Neural cell (in vitro differentiated cells): ENCODE measurements at regions not wholly inside any gene's neighbourhood (a gene's known extent, or its start where the extent isn't known, plus 50 kb on each side); places are given as distances from the start of the nearest gene placed in this dataset.
A peak's percentile ranks its signal among the peaks of the same experiment; 100 is the strongest.

Source experiments
- H2AFZ ChIP-seq: fragments of 200-600, 300-800 bp; sonication (generic), shearing (Covaris generic); 2 replicates; pipeline ENCODE4 v1.6.0; 2014; ENCODE audit warnings: low read depth, mild to moderate bottlenecking, antibody characterized with exemption, low read length, moderate library complexity
- H3F3A ChIP-seq: fragments of 200-600 bp; shearing (Covaris generic); 2 replicates; pipeline ENCODE4 v1.6.1; 2016; ENCODE audit warnings: mild to moderate bottlenecking, moderate library complexity, mixed read lengths, antibody characterized with exemption, low read length; ENCODE audit not compliant: insufficient read depth, poor library complexity, severe bottlenecking
- H3K27ac ChIP-seq: fragments of 200-600, 300-800 bp; sonication (generic), shearing (Covaris generic); 2 replicates; pipeline ENCODE4 v1.5.1; 2014; ENCODE audit warnings: mild to moderate bottlenecking, low read length, moderate library complexity
- H3K27me3 ChIP-seq: fragments of 300-800, 200-600 bp; sonication (generic), shearing (Covaris generic); 2 replicates; pipeline ENCODE4 v1.6.0; 2014; ENCODE audit warnings: mild to moderate bottlenecking, low read depth, low read length, moderate library complexity; ENCODE audit not compliant: insufficient read depth
- H3K36me3 ChIP-seq: fragments of 300-800, 200-600 bp; sonication (generic), shearing (Covaris generic); 2 replicates; pipeline ENCODE4 v1.5.1; 2014; ENCODE audit warnings: mild to moderate bottlenecking, antibody characterized with exemption, low read length, moderate library complexity; ENCODE audit not compliant: insufficient read depth
- H3K4me2 ChIP-seq: fragments of 300-800, 200-600 bp; sonication (generic), shearing (Covaris generic); 2 replicates; pipeline ENCODE4 v1.6.0; 2014; ENCODE audit warnings: mild to moderate bottlenecking, low read length
- H3K4me3 ChIP-seq: fragments of 300-800, 200-600 bp; sonication (generic), shearing (Covaris generic); 2 replicates; pipeline ENCODE4 v1.5.1; 2014; ENCODE audit warnings: mild to moderate bottlenecking, low read length, moderate library complexity
- H3K79me2 ChIP-seq: fragments of 200-600 bp; shearing (Covaris generic); replicated peaks from 2 replicates; pipeline ENCODE4 v1.6.0; 2014; ENCODE audit warnings: mild to moderate bottlenecking, low read length, moderate library complexity; ENCODE audit not compliant: insufficient read depth
- H3K9ac ChIP-seq: fragments of 300-800, 200-600 bp; sonication (generic), shearing (Covaris generic); 2 replicates; pipeline ENCODE4 v1.6.1; 2016; ENCODE audit warnings: mild to moderate bottlenecking, low read length, mixed read lengths
- H3K9me2 ChIP-seq: fragments of 200-600 bp; shearing (Covaris generic); 2 replicates; pipeline ENCODE4 v1.6.1; 2016; ENCODE audit warnings: mild to moderate bottlenecking, low read length, mixed read lengths; ENCODE audit not compliant: insufficient read depth
- H3K9me3 ChIP-seq: fragments of 200-600, 300-800 bp; sonication (generic), shearing (Covaris generic); 2 replicates; pipeline ENCODE4 v1.6.1; 2016; ENCODE audit warnings: mild to moderate bottlenecking, mixed run types, low read length, moderate library complexity, mixed read lengths
- H4K20me1 ChIP-seq: fragments of 200-600 bp; shearing (Covaris generic); 2 replicates; pipeline ENCODE4 v1.6.1; 2016; ENCODE audit warnings: mild to moderate bottlenecking, mixed run types; ENCODE audit not compliant: insufficient read depth
- CTCF ChIP-seq: fragments of 450-650 bp; IDR thresholded peaks from 2 replicates; pipeline ENCODE4 v1.5.1; 2014; ENCODE audit warnings: antibody characterized with exemption, mild to moderate bottlenecking, moderate library complexity; ENCODE audit not compliant: poor library complexity, severe bottlenecking
- EP300 ChIP-seq: fragments of 450-650 bp; conservative IDR thresholded peaks from 2 replicates; pipeline ENCODE4 v1.6.1; 2014; ENCODE audit warnings: antibody characterized with exemption, mild to moderate bottlenecking, moderate library complexity; ENCODE audit not compliant: poor library complexity, severe bottlenecking
- EZH2 ChIP-seq: fragments of 200-600, 300-800 bp; shearing (Covaris generic), sonication (generic); IDR thresholded peaks from 2 replicates; pipeline ENCODE4 v1.6.1; 2014; ENCODE audit warnings: antibody characterized with exemption, low read length, borderline replicate concordance, mild to moderate bottlenecking; ENCODE audit not compliant: insufficient read depth, poor library complexity, severe bottlenecking
- MXI1 ChIP-seq: fragments of 450-650 bp; conservative IDR thresholded peaks from 2 replicates; pipeline ENCODE4 v1.6.1; 2014; ENCODE audit warnings: antibody characterized with exemption, mild to moderate bottlenecking; ENCODE audit not compliant: poor library complexity, severe bottlenecking
- POLR2AphosphoS5 ChIP-seq: IDR thresholded peaks from 2 replicates; pipeline ENCODE4 v1.6.1; 2012
- RAD21 ChIP-seq: fragments of 450-650 bp; conservative IDR thresholded peaks from 2 replicates; pipeline ENCODE4 v1.6.1; 2014; ENCODE audit warnings: antibody characterized with exemption, mild to moderate bottlenecking, moderate library complexity
- REST ChIP-seq: IDR thresholded peaks from 2 replicates; pipeline ENCODE4 v1.6.1; 2012; ENCODE audit warnings: borderline replicate concordance
- SMC3 ChIP-seq: fragments of 450-650 bp; conservative IDR thresholded peaks from 2 replicates; pipeline ENCODE4 v1.6.1; 2014; ENCODE audit warnings: antibody characterized with exemption, mild to moderate bottlenecking, moderate library complexity; ENCODE audit not compliant: poor library complexity
- TAF1 ChIP-seq: IDR thresholded peaks from 2 replicates; pipeline ENCODE4 v1.6.1; 2012; ENCODE audit warnings: low read depth

- no peak overlapping the region for H3K4me3 ChIP-seq
- H3K9me2 ChIP-seq, result no peaks in the 10 kb centered on the region
- no peak overlapping the region for H3K27ac ChIP-seq
- no peaks in the 10 kb centered on the region for H3K79me2 ChIP-seq
- no peak overlapping the region for H2AFZ ChIP-seq
- H3K9ac ChIP-seq, result no peak overlapping the region
- no peaks in the 10 kb centered on the region for H3F3A ChIP-seq
- peak; percentile 78 for TF ChIP-seq SMC3
- TF ChIP-seq EZH2, result no peak
- TF ChIP-seq POLR2AphosphoS5, result no peak
- TF ChIP-seq RAD21, result peak; percentile 74
- no peak for TF ChIP-seq MXI1
- TF ChIP-seq EP300, result no peak
- TF ChIP-seq CTCF, result peak; percentile 71
- no peaks in the 10 kb centered on the region for H3K9me3 ChIP-seq
- H3K27me3 ChIP-seq, result no peaks in the 10 kb centered on the region
- no peaks in the 10 kb centered on the region for H3K36me3 ChIP-seq
- no peaks in the 10 kb centered on the region for H4K20me1 ChIP-seq
- no peak overlapping the region for H3K4me2 ChIP-seq
Observed at GRCh38 chrX:15143050-15143824, 126.6 kb downstream of the ASB9 start.

- no peak overlapping the region for H3K27ac ChIP-seq
- H3K36me3 ChIP-seq, result no peaks in the 10 kb centered on the region
- no peaks in the 10 kb centered on the region for H3K79me2 ChIP-seq
- no peaks in the 10 kb centered on the region for H3F3A ChIP-seq
- no peaks in the 10 kb centered on the region for H4K20me1 ChIP-seq
- no peaks in the 10 kb centered on the region for H3K9me2 ChIP-seq
- no peak overlapping the region for H2AFZ ChIP-seq
- H3K4me3 ChIP-seq, result no peak overlapping the region
- no peaks in the 10 kb centered on the region for H3K27me3 ChIP-seq
- H3K4me2 ChIP-seq, result no peak overlapping the region
- H3K9me3 ChIP-seq, result no peaks in the 10 kb centered on the region
- no peak overlapping the region for H3K9ac ChIP-seq
- TF ChIP-seq REST, result no peak
- TF ChIP-seq RAD21, result no peak
- no peak for TF ChIP-seq CTCF
- no peak for TF ChIP-seq SMC3
- no peak for TF ChIP-seq POLR2AphosphoS5
- no peak for TF ChIP-seq EZH2
- no peak for TF ChIP-seq EP300
- no peak for TF ChIP-seq MXI1
- no peak for TF ChIP-seq TAF1
Observed at GRCh38 chrX:15142084-15142715, 127.7 kb downstream of the ASB9 start.
